Small intestine (tissue), 7 donors: ENCODE measurements at regions not wholly inside any gene's neighbourhood (a gene's known extent, or its start where the extent isn't known, plus 50 kb on each side); places are given as distances from the start of the nearest gene placed in this dataset.

Experiments used
- DNase-seq, 2 donors: peaks; one replicate each; pipeline versions ENCODE4 v3.0.0 to v3.0.0-alpha.2; 2013
- FAIRE-seq: peaks from 2 replicates; lab custom pipeline; 2012; peaks lifted over from hg19 to GRCh38; lab: Jason Lieb, UNC
- H3K27ac ChIP-seq, 3 donors: one replicate each; pipeline ENCODE4 v1.5.1; 2013; ENCODE audit warnings: low read length in 2 of 3, mild to moderate bottlenecking in 2 of 3, control low read depth in 1 of 3, inconsistent platforms in 1 of 3, low read depth in 1 of 3, moderate library complexity in 1 of 3
- H3K27me3 ChIP-seq, 3 donors: one replicate each; pipeline ENCODE4 v1.6.1; 2013; ENCODE audit warnings: low read length in 3 of 3, inconsistent platforms in 1 of 3; ENCODE audit not compliant: control insufficient read depth in 3 of 3, insufficient read depth in 3 of 3
- H3K36me3 ChIP-seq, 3 donors: one replicate each; pipeline ENCODE4 v1.6.1; 2013; ENCODE audit warnings: low read length in 3 of 3, inconsistent platforms in 1 of 3, low read depth in 1 of 3, mild to moderate bottlenecking in 1 of 3, moderate library complexity in 1 of 3; ENCODE audit not compliant: control insufficient read depth in 3 of 3, insufficient read depth in 2 of 3
- H3K4me1 ChIP-seq, 3 donors: one replicate each; pipeline ENCODE4 v1.6.1; 2013; ENCODE audit warnings: low read length in 2 of 3, inconsistent platforms in 1 of 3, low read depth in 1 of 3, mild to moderate bottlenecking in 1 of 3, moderate library complexity in 1 of 3; ENCODE audit not compliant: control insufficient read depth in 3 of 3, insufficient read depth in 2 of 3
- H3K4me3 ChIP-seq, 3 donors: one replicate each; pipeline ENCODE4 v1.5.1; 2013; ENCODE audit warnings: low read length in 3 of 3, control low read depth in 1 of 3, inconsistent platforms in 1 of 3, low read depth in 1 of 3, mild to moderate bottlenecking in 1 of 3, moderate library complexity in 1 of 3
- H3K9me3 ChIP-seq, 2 donors: one replicate each; pipeline ENCODE4 v1.6.1; 2013; ENCODE audit warnings: low read depth in 1 of 2, low read length in 1 of 2; ENCODE audit not compliant: control insufficient read depth in 2 of 2, insufficient read depth in 1 of 2
- WGBS, 3 donors: extraction: QIAGEN DNeasy Blood & Tissue Kit; methylation state at CpG; one replicate each; pipeline ENCODE4 v1.1.7; 2013; 5-methylcytosine and 5-hydroxymethylcytosine counted together
- donor health status: healthy with polysubstance abuse.
- donor health status: control.
- donor health status: control.
- donor health status: Bipolar disorder and iron deficiency.
- donor health status: healthy.

DNA sequence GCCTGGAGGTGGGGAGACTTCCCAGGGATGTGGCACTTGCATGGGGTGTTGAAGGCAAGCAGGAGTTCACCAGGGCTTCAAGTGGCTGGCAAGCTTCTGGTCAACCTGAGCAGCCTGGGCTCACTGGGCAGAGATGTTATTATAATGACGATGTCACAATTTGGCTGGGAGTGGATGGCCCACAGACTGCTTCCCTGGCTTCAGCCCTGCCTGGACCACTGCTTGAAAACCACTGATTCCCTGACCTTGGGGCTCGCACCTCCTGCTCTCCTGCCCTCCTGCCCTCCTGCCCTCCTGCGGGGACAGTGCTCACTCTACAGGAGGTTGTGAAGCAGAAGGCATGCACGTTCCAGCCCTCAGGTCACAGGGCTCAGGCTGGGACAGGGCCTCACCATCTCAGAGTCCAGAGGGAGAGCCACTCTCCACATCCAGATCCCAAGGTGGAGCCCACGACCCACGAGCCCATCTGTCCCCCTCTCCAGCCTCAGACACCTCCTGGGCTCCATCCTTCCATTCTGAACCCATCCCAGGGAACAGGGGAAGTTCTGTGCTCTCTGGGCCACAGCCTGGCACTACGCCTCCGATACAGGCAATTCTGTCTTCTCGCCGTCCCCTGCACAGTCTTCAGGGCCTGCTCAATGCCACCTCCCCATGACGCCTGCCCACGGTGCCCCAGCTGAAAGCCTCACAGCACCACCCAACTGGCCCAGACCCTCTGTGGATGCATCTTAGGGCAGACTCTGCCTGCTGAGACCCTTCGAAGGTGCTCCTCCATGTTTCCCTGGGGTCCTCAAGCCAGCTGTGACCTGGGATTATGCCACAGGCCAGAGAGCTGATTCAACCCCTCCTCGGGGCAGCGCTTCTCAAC is 241.6 kb upstream of the RAB6C start:
- no peaks in the 10 kb centered on the region for H3K4me1 ChIP-seq
- no peaks in the 10 kb centered on the region for H3K9me3 ChIP-seq
- DNase-seq = no peak
- no peak overlapping the region for H3K27ac ChIP-seq
- no peak for FAIRE-seq
- no peaks in the 10 kb centered on the region for H3K36me3 ChIP-seq
- H3K4me3 ChIP-seq = no peak overlapping the region
- WGBS, 3 donors = 76 to 85% (median 76%) methylated on average over 15 of the region's 15 CpGs
- H3K27me3 ChIP-seq = no peaks in the 10 kb centered on the region

DNA sequence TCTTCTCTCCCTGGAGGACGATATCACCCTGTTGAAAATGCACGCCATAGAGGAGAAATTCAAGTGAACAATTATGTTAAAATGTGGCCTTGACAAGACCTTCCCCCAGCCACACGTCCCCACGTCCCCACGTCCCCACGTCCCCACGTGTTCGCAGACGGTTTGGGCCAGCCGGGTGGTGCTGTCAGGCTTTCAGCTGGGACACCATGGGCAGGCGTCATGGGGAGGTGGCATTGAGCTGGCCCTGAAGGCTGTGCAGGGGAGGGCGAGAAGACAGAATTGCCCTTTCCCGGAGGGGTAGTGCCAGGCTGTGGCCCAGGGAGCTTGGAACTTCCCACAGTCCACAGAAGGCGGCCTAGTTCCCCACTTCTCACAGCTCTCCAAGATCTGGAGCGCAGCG is 240.7 kb upstream of the RAB6C start:
- H3K4me3 ChIP-seq = no peak overlapping the region
- H3K4me1 ChIP-seq = no peaks in the 10 kb centered on the region
- DNase-seq = no peak
- no peaks in the 10 kb centered on the region for H3K27me3 ChIP-seq
- 89 to 92% (median 90%) methylated on average over 16 of the region's 16 CpGs for WGBS, 3 donors
- FAIRE-seq = no peak
- no peak overlapping the region for H3K27ac ChIP-seq
- H3K9me3 ChIP-seq = no peaks in the 10 kb centered on the region
- H3K36me3 ChIP-seq = no peaks in the 10 kb centered on the region

DNA sequence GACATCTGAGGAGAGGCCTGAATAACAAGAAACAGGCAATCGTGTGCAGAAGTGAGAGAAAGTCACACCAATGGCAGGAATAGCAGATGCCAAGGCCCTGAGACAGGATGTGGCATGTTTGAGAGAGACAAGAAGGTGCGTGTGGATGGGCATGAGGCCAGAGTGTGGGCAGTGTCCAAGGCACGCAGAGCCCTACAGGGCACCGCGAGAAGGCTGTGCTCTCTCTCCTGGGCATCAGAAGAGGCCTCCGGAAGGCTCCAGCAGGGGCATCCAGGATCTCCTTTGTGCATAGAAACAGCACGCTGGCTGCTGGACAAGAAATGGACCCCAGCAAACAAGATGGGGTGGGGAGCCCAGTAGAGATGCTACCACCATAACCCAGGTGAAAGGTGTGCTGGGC is 239.0 kb upstream of the RAB6C start:
- Histone ChIP-seq H3K27ac (no peak overlapping the region), H3K9me3 (no peaks in the 10 kb centered on the region), H3K4me1 (no peaks in the 10 kb centered on the region), H3K4me3 (no peak overlapping the region), H3K36me3 (no peaks in the 10 kb centered on the region), H3K27me3 (no peaks in the 10 kb centered on the region)
- 74 to 83% (median 81%) methylated on average over 7 of the region's 7 CpGs for WGBS, 3 donors
- DNase-seq (no peak), FAIRE-seq (no peak)

DNA sequence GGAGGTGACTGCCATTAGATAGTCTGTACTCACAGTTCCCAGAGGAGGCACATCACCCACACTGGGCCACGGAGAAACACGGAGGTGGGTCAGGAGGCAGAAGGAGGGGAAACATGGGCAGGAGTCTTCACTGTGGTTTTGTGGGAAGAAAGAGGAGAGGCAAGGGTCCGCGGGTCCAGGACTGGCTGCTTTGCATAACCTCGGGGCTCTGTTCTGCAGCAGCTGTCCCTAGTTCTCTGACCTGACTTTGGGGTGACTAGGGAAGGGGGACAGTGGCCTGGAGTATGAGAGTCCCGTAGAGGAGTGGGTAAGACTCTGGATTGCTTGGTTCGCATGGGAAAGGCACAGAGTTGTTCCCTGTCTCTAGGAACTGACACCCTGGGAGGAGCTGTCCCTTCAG is 238.3 kb upstream of the RAB6C start:
- 84 to 87% (median 85%) methylated on average over 7 of the region's 7 CpGs for WGBS, 3 donors
- Histone ChIP-seq H3K27me3 (no peaks in the 10 kb centered on the region), H3K4me3 (no peak overlapping the region), H3K27ac (no peak overlapping the region), H3K9me3 (no peaks in the 10 kb centered on the region), H3K4me1 (no peaks in the 10 kb centered on the region), H3K36me3 (no peaks in the 10 kb centered on the region)
- FAIRE-seq (no peak), DNase-seq (no peak)

DNA sequence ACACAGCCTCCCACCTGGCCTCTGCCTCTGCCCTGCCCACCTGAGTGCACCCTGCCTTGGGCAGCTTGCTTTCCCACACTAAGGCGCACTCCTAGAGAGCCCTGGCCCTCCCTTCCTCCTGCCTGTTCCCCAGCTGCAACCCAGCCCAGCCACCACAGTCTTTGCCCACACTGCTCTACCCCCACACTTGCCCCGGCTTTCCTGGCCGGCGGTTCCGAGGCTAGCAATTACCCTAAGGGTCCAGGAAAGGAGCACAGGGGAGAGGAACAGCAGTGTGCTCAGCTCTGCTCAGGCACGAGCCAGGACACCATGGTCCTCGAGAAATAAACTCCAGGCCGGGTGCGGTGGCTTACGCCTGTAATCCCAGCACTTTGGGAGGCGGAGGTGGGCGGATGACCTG is 237.8 kb upstream of the RAB6C start:
- no peaks in the 10 kb centered on the region for H3K4me1 ChIP-seq
- WGBS, 3 donors = 79 to 89% (median 84%) methylated on average over 12 of the region's 12 CpGs
- H3K36me3 ChIP-seq = no peaks in the 10 kb centered on the region
- no peaks in the 10 kb centered on the region for H3K9me3 ChIP-seq
- no peak for DNase-seq
- H3K27me3 ChIP-seq = no peaks in the 10 kb centered on the region
- no peak overlapping the region for H3K4me3 ChIP-seq
- FAIRE-seq = no peak
- H3K27ac ChIP-seq = no peak overlapping the region

DNA sequence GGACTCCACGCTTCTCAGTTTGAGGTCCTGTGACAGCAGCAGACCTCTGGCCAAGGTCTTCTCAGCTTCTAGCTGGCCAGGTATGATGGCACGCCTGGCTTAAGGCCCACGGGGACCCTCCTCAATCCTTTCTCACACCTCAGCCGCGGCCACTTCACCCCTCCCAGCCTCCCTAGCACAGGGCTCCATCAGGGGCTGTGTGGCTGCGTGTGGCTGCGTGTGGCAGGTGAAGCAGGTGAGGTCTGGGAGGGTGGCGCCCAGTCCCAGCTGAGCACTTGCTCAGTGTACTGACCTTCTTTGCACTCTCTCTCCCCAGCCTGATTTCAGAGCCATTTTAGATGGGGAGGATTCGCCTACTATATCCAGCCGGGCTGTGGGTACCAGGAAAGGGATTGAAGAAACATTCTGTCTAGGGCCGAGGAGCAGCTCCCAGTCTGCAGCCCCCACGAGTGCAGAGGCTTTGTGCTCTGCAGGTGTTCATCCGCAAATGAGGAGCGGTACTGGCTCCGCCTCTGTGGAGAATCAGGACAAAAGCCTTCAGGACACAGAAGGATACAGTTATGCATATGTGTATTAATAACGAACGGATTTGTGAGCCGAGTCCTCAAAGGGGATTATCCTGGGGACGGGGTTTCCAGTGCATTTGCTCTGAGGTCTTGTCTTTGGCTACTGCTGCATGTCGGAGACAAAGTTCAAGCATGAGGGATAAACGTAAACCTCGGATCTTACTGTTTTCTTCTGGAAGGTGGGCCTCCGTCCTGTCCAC is 236.9 kb upstream of the RAB6C start:
- no peaks in the 10 kb centered on the region for H3K9me3 ChIP-seq
- no peak for DNase-seq
- WGBS, 3 donors = 81 to 88% (median 86%) methylated on average over 23 of the region's 23 CpGs
- H3K27me3 ChIP-seq = no peaks in the 10 kb centered on the region
- H3K4me3 ChIP-seq = no peak overlapping the region
- no peak overlapping the region for H3K27ac ChIP-seq
- H3K36me3 ChIP-seq = no peaks in the 10 kb centered on the region
- FAIRE-seq = no peak
- no peaks in the 10 kb centered on the region for H3K4me1 ChIP-seq

DNA sequence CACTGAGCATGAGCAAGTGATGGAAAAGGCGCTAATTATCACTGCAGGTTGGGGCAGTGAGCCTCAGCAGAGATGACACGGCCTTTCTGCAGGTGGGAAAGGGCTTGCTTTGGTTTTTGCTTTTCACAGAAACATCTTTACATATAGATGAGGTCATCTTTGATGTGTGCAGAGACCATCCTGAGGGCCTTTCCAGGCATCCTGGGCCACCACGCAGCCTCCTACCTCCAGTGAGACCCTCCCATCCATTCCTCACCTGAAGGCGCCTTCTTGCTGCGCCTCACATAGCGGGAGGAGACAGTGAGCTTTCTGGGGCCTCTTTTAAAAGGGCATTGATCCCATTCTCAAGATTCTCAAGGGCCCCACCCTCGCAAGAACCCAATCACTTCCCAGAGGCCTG is 235.3 kb upstream of the RAB6C start:
- no peak for FAIRE-seq
- Histone ChIP-seq H3K4me1 (no peaks in the 10 kb centered on the region), H3K36me3 (no peaks in the 10 kb centered on the region), H3K27me3 (no peaks in the 10 kb centered on the region), H3K4me3 (no peak overlapping the region), H3K27ac (no peak overlapping the region), H3K9me3 (no peaks in the 10 kb centered on the region)
- no peak for DNase-seq
- WGBS, 3 donors = 88 to 97% (median 92%) methylated on average over 7 of the region's 7 CpGs

DNA sequence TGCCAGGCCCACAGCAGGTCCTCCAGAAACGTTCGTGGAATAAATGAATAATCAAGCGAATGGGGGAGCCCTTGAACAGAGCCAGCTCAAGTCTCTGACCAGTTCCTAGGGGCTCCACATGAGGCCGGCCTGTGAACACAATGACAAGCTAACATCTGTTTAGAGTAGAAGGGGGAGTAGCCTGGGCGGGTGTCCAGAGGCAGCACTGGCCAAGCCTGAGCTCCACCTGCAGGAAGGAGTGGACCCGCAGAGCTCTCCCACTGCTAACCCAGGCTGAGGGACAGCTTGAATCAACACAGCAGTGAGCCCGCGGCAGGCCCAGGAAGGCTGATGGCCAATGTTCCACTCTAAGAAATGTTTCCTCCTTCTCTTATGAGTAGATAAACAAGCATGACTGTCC is 234.8 kb upstream of the RAB6C start:
- no peaks in the 10 kb centered on the region for H3K4me1 ChIP-seq
- WGBS, 3 donors = 66 to 84% (median 69%) methylated on average over 8 of the region's 8 CpGs

More for the DNA sequence above, 234.8 kb upstream of the RAB6C start:
- FAIRE-seq (no peak), DNase-seq (peak in 1 of 2 donors; percentile 16)
- no peaks in the 10 kb centered on the region for H3K36me3 ChIP-seq
- H3K27me3 ChIP-seq = no peaks in the 10 kb centered on the region
- no peak overlapping the region for H3K4me3 ChIP-seq
- H3K9me3 ChIP-seq = no peaks in the 10 kb centered on the region
- no peak overlapping the region for H3K27ac ChIP-seq
